ENCODE measurements at regions not wholly inside any gene's neighbourhood (a gene's known extent, or its start where the extent isn't known, plus 50 kb on each side); places are given as distances from the start of the nearest gene placed in this dataset.
"Not testable (repeated sequence)": the region's sequence is repeated elsewhere in the genome, so short reads cannot be mapped to it uniquely, and the experiment has no call there.

- ATAC-seq: no peak
- peaks cover 3% of the 10 kb centered on the region for H3K9me3 Mint-ChIP-seq
- no peak for DNase-seq (ENCODE audit: low spot score in 2 of 2)
- H3K4me1 Mint-ChIP-seq: no peaks in the 10 kb centered on the region
- no peaks in the 10 kb centered on the region for H3K36me3 Mint-ChIP-seq
- H3K4me3 Mint-ChIP-seq: no peak overlapping the region
- H3K27ac Mint-ChIP-seq: no peak overlapping the region
These were observed 1269.4 kb upstream of the CHAC2 start for GRCh38 chr2:52498077-52498750.

- ATAC-seq: no peak
- Mint-ChIP-seq H3K36me3 (no peaks in the 10 kb centered on the region), H3K9me3 (peaks cover 10% of the 10 kb centered on the region), H3K4me1 (no peaks in the 10 kb centered on the region), H3K4me3 (no peak overlapping the region), H3K27ac (no peak overlapping the region)
- DNase-seq (ENCODE audit: low spot score in 2 of 2): no peak
These were observed 1271.8 kb upstream of the CHAC2 start for GRCh38 chr2:52495816-52496215.

GRCh38 chr2:52477166-52477565, 1290.4 kb upstream of the CHAC2 start:
- no peaks in the 10 kb centered on the region for H3K4me1 Mint-ChIP-seq
- no peak for ATAC-seq
- H3K9me3 Mint-ChIP-seq: peaks cover 3% of the 10 kb centered on the region
- no peak overlapping the region for H3K4me3 Mint-ChIP-seq
- no peaks in the 10 kb centered on the region for H3K36me3 Mint-ChIP-seq
- no peak for DNase-seq (ENCODE audit: low spot score in 2 of 2)
- H3K27ac Mint-ChIP-seq: no peak overlapping the region

- Mint-ChIP-seq H3K36me3 (no peaks in the 10 kb centered on the region), H3K9me3 (peaks cover 3% of the 10 kb centered on the region), H3K4me1 (no peaks in the 10 kb centered on the region), H3K27ac (no peak overlapping the region), H3K4me3 (no peak overlapping the region)
- ATAC-seq (no peak), DNase-seq (ENCODE audit: low spot score in 2 of 2) (no peak)
These were observed 1292.0 kb upstream of the CHAC2 start for GRCh38 chr2:52475590-52475989.

- H3K27ac Mint-ChIP-seq: no peak overlapping the region
- no peaks in the 10 kb centered on the region for H3K36me3 Mint-ChIP-seq
- no peak for DNase-seq (ENCODE audit: low spot score in 2 of 2)
- H3K4me1 Mint-ChIP-seq: no peaks in the 10 kb centered on the region
- ATAC-seq: no peak
- H3K4me3 Mint-ChIP-seq: no peak overlapping the region
- peaks cover 3% of the 10 kb centered on the region for H3K9me3 Mint-ChIP-seq
These were observed 1293.5 kb upstream of the CHAC2 start for GRCh38 chr2:52474091-52474490.

GRCh38 chr2:52473526-52473925, 1294.1 kb upstream of the CHAC2 start:
- Mint-ChIP-seq H3K4me3 (no peak overlapping the region), H3K4me1 (no peaks in the 10 kb centered on the region), H3K9me3 (peaks cover 1% of the 10 kb centered on the region), H3K27ac (no peak overlapping the region), H3K36me3 (no peaks in the 10 kb centered on the region)
- DNase-seq (ENCODE audit: low spot score in 2 of 2) (no peak), ATAC-seq (no peak)

GRCh38 chr2:52470457-52470856, 1297.1 kb upstream of the CHAC2 start:
- not testable (repeated sequence) for H3K9me3 Mint-ChIP-seq; H3K27ac Mint-ChIP-seq; H3K36me3 Mint-ChIP-seq; H3K4me3 Mint-ChIP-seq; H3K4me1 Mint-ChIP-seq; ATAC-seq; DNase-seq (ENCODE audit: low spot score in 2 of 2)

- Mint-ChIP-seq H3K4me1 (no peaks in the 10 kb centered on the region), H3K4me3 (no peak overlapping the region), H3K9me3 (peaks cover 2% of the 10 kb centered on the region), H3K27ac (no peak overlapping the region), H3K36me3 (no peaks in the 10 kb centered on the region)
- DNase-seq (ENCODE audit: low spot score in 2 of 2) (no peak), ATAC-seq (no peak)
These were observed 1300.4 kb upstream of the CHAC2 start for GRCh38 chr2:52467189-52467588.

- peaks cover 2% of the 10 kb centered on the region for H3K9me3 Mint-ChIP-seq
- DNase-seq (ENCODE audit: low spot score in 2 of 2) (no peak), ATAC-seq (no peak)
- no peak overlapping the region for H3K4me3 Mint-ChIP-seq
- H3K36me3 Mint-ChIP-seq: no peaks in the 10 kb centered on the region
- H3K27ac Mint-ChIP-seq: no peak overlapping the region
- no peaks in the 10 kb centered on the region for H3K4me1 Mint-ChIP-seq
These were observed 1302.3 kb upstream of the CHAC2 start for GRCh38 chr2:52465287-52465686.

- no peaks in the 10 kb centered on the region for H3K4me1 Mint-ChIP-seq
These were observed 1304.1 kb upstream of the CHAC2 start for GRCh38 chr2:52463457-52463856.

GRCh38 chr2:52456561-52457377, 1310.8 kb upstream of the CHAC2 start:
- Mint-ChIP-seq H3K9me3 (no peaks in the 10 kb centered on the region), H3K27ac (no peak overlapping the region), H3K36me3 (no peaks in the 10 kb centered on the region), H3K4me3 (no peak overlapping the region), H3K4me1 (no peaks in the 10 kb centered on the region)
- no peak for DNase-seq (ENCODE audit: low spot score in 2 of 2)
- no peak for ATAC-seq

More at GRCh38 chr2:52463457-52463856, 1304.1 kb upstream of the CHAC2 start:
- Mint-ChIP-seq H3K9me3 (peaks cover 2% of the 10 kb centered on the region), H3K4me3 (no peak overlapping the region), H3K36me3 (no peaks in the 10 kb centered on the region), H3K27ac (no peak overlapping the region)
- DNase-seq (ENCODE audit: low spot score in 2 of 2) (no peak), ATAC-seq (no peak)

GRCh38 chr2:52454962-52455361, 1312.6 kb upstream of the CHAC2 start:
- ATAC-seq (no peak), DNase-seq (ENCODE audit: low spot score in 2 of 2) (no peak)
- Mint-ChIP-seq H3K9me3 (no peaks in the 10 kb centered on the region), H3K36me3 (no peaks in the 10 kb centered on the region), H3K27ac (no peak overlapping the region), H3K4me3 (no peak overlapping the region), H3K4me1 (no peaks in the 10 kb centered on the region)

- no peaks in the 10 kb centered on the region for H3K9me3 Mint-ChIP-seq
- no peak for DNase-seq (ENCODE audit: low spot score in 2 of 2)
- ATAC-seq: no peak
- no peak overlapping the region for H3K4me3 Mint-ChIP-seq
- no peak overlapping the region for H3K27ac Mint-ChIP-seq
- H3K4me1 Mint-ChIP-seq: no peaks in the 10 kb centered on the region
- no peaks in the 10 kb centered on the region for H3K36me3 Mint-ChIP-seq
These were observed 1315.4 kb upstream of the CHAC2 start for GRCh38 chr2:52452201-52452600.

- H3K36me3 Mint-ChIP-seq: no peaks in the 10 kb centered on the region
These were observed 1321.9 kb upstream of the CHAC2 start for GRCh38 chr2:52445686-52446085.

GRCh38 chr2:52431352-52431760, 1336.2 kb upstream of the CHAC2 start:
- H3K4me3 Mint-ChIP-seq: no peak overlapping the region
- DNase-seq (ENCODE audit: low spot score in 2 of 2): no peak
- H3K36me3 Mint-ChIP-seq: no peaks in the 10 kb centered on the region
- ATAC-seq: no peak
- no peaks in the 10 kb centered on the region for H3K4me1 Mint-ChIP-seq
- peaks cover 3% of the 10 kb centered on the region for H3K9me3 Mint-ChIP-seq
- no peak overlapping the region for H3K27ac Mint-ChIP-seq

More at GRCh38 chr2:52445686-52446085, 1321.9 kb upstream of the CHAC2 start:
- Mint-ChIP-seq H3K4me3 (no peak overlapping the region), H3K9me3 (no peaks in the 10 kb centered on the region), H3K27ac (no peak overlapping the region), H3K4me1 (no peaks in the 10 kb centered on the region)
- no peak for DNase-seq (ENCODE audit: low spot score in 2 of 2)
- ATAC-seq: no peak

- Mint-ChIP-seq H3K36me3 (no peaks in the 10 kb centered on the region), H3K9me3 (peaks cover 3% of the 10 kb centered on the region), H3K4me3 (no peak overlapping the region), H3K27ac (no peak overlapping the region), H3K4me1 (no peaks in the 10 kb centered on the region)
- DNase-seq (ENCODE audit: low spot score in 2 of 2) (no peak), ATAC-seq (no peak)
These were observed 1337.9 kb upstream of the CHAC2 start for GRCh38 chr2:52429740-52430139.

Measured in stimulated activated effector memory CD8-positive, alpha-beta T cell treated with anti-CD3 and anti-CD28 coated beads, Interleukin-12 subunit alpha, Interleukin-12 subunit beta, amount 100 ng/mL, for 72 hours (primary cell).